Calu3 (cell line): ENCODE measurements at regions not wholly inside any gene's neighbourhood (a gene's known extent, or its start where the extent isn't known, plus 50 kb on each side); places are given as distances from the start of the nearest gene placed in this dataset.

Experiments used
- BruUV-seq: library from RNA; stranded (reverse); fragments of 400-500 nt; replicated peaks from 2 replicates; lab custom pipeline; 2021; lab: Mats Ljungman, UMichigan
- CTCF ChIA-PET: fragments of 300-600 bp; sonication (Branson Sonifier 250); formaldehyde crosslinking; loops from one replicate; lab custom pipeline; 2022; ENCODE audit warnings: antibody characterized with exemption; lab: Charles Lee
- DNase-seq: peaks from one replicate; pipeline ENCODE4 v3.0.0; 2022
- H3K27ac Mint-ChIP-seq: one replicate; pipeline ENCODE4 v1.8.0; 2022; ENCODE audit warnings: mixed read lengths; ENCODE audit not compliant: unreplicated experiment
- H3K27me3 Mint-ChIP-seq: one replicate; pipeline ENCODE4 v1.8.0; 2022; ENCODE audit warnings: mixed read lengths; ENCODE audit not compliant: unreplicated experiment
- H3K36me3 Mint-ChIP-seq: one replicate; pipeline ENCODE4 v1.8.0; 2022; ENCODE audit warnings: mild to moderate bottlenecking, moderate library complexity, mixed read lengths; ENCODE audit not compliant: insufficient read depth, unreplicated experiment
- H3K4me1 Mint-ChIP-seq: one replicate; pipeline ENCODE4 v1.8.0; 2022; ENCODE audit warnings: mild to moderate bottlenecking, low read depth, mixed read lengths; ENCODE audit not compliant: unreplicated experiment
- H3K4me3 Mint-ChIP-seq: one replicate; pipeline ENCODE4 v1.8.0; 2022; ENCODE audit warnings: mild to moderate bottlenecking, low read depth, moderate library complexity, mixed read lengths; ENCODE audit not compliant: unreplicated experiment
- H3K9me3 Mint-ChIP-seq: one replicate; pipeline ENCODE4 v1.8.0; 2022; ENCODE audit warnings: low read depth, mixed read lengths; ENCODE audit not compliant: unreplicated experiment
- CTCF ChIP-seq: fragments of 200-600 bp; IDR thresholded peaks from one replicate; pipeline ENCODE4 v1.8.0; 2022; ENCODE audit warnings: antibody characterized with exemption; ENCODE audit not compliant: unreplicated experiment
- intact Hi-C: fragments of 100-400 bp; cut with micrococcal nuclease; formaldehyde crosslinking; loops from one replicate; pipeline ENCODE4 v1.10.0; 2022; ENCODE audit not compliant: unreplicated experiment

GRCh38 chr18:70671889-70672565, 383.2 kb downstream of the SOCS6 start:
- Mint-ChIP-seq H3K36me3 (no peaks in the 10 kb centered on the region), H3K4me1 (no peaks in the 10 kb centered on the region), H3K9me3 (peaks cover 4% of the 10 kb centered on the region), H3K27me3 (no peaks in the 10 kb centered on the region), H3K27ac (no peak overlapping the region), H3K4me3 (no peak overlapping the region)
- DNase-seq = no peak
- CTCF ChIA-PET = no interaction called here
- intact Hi-C loops = no loop called here
- no TSS peak for BruUV-seq
- no peak for TF ChIP-seq CTCF

GRCh38 chr18:70666936-70667335, 378.1 kb downstream of the SOCS6 start:
- Mint-ChIP-seq H3K4me1 (no peaks in the 10 kb centered on the region), H3K36me3 (no peaks in the 10 kb centered on the region), H3K9me3 (peaks cover 4% of the 10 kb centered on the region), H3K27ac (no peak overlapping the region), H3K4me3 (no peak overlapping the region), H3K27me3 (no peaks in the 10 kb centered on the region)
- intact Hi-C loops = no loop called here
- BruUV-seq = no TSS peak
- TF ChIP-seq CTCF = no peak
- no peak for DNase-seq
- CTCF ChIA-PET = no interaction called here

GRCh38 chr18:70663141-70663540, 374.3 kb downstream of the SOCS6 start:
- CTCF ChIA-PET = no interaction called here
- no peak overlapping the region for H3K4me3 Mint-ChIP-seq
- no peaks in the 10 kb centered on the region for H3K36me3 Mint-ChIP-seq
- H3K9me3 Mint-ChIP-seq = no peaks in the 10 kb centered on the region
- H3K27ac Mint-ChIP-seq = no peak overlapping the region
- H3K27me3 Mint-ChIP-seq = no peaks in the 10 kb centered on the region
- intact Hi-C loops = no loop called here
- no TSS peak for BruUV-seq
- TF ChIP-seq CTCF = no peak
- peaks cover 8% of the 10 kb centered on the region for H3K4me1 Mint-ChIP-seq
- no peak for DNase-seq

- no TSS peak for BruUV-seq
- Mint-ChIP-seq H3K9me3 (no peaks in the 10 kb centered on the region), H3K36me3 (no peaks in the 10 kb centered on the region), H3K27ac (no peak overlapping the region), H3K4me3 (no peak overlapping the region), H3K4me1 (peaks cover 8% of the 10 kb centered on the region), H3K27me3 (no peaks in the 10 kb centered on the region)
- CTCF ChIA-PET = no interaction called here
- TF ChIP-seq CTCF = no peak
- intact Hi-C loops = no loop called here
- DNase-seq = no peak
Observed at GRCh38 chr18:70662588-70662987, 373.7 kb downstream of the SOCS6 start.
